A673 (cell line): ENCODE measurements at regions not wholly inside any gene's neighbourhood (a gene's known extent, or its start where the extent isn't known, plus 50 kb on each side); places are given as distances from the start of the nearest gene placed in this dataset.

Experiments
- BruUV-seq: library from RNA; stranded (reverse); fragments of 400-500 nt; replicated peaks from 2 replicates; lab custom pipeline; 2021; lab: Mats Ljungman, UMichigan
- CTCF ChIA-PET: fragments of 300-600 bp; sonication (Branson Sonifier 250); formaldehyde crosslinking; loops from one replicate; lab custom pipeline; 2022; ENCODE audit warnings: antibody characterized with exemption; lab: Charles Lee
- POLR2A ChIA-PET: fragments of 300-600 bp; sonication (Branson Sonifier 250); formaldehyde crosslinking; loops from one replicate; lab custom pipeline; 2022; ENCODE audit warnings: antibody characterized with exemption; ENCODE audit not compliant: low non-redundant PET; lab: Charles Lee
- DNase-seq: peaks from one replicate; pipeline ENCODE4 v3.0.0-alpha.2; 2015; ENCODE audit warnings: low spot score
- H3K27ac ChIP-seq: fragments of 200-600 bp; sonication (generic); 2 replicates; pipeline ENCODE4 v1.5.1; 2016; ENCODE audit warnings: mixed run types, low read depth, mild to moderate bottlenecking, mixed read lengths, antibody characterized with exemption, low read length; ENCODE audit not compliant: poor library complexity, severe bottlenecking
- H3K27me3 ChIP-seq: fragments of 200-600 bp; sonication (generic); replicated peaks from 2 replicates; pipeline ENCODE4 v1.6.1; 2017; ENCODE audit warnings: mixed run types, low read depth, mild to moderate bottlenecking, mixed read lengths, antibody characterized with exemption, low read length; ENCODE audit not compliant: insufficient read depth, poor library complexity
- H3K36me3 ChIP-seq: fragments of 200-600 bp; sonication (generic); 2 replicates; pipeline ENCODE4 v1.6.1; 2016; ENCODE audit warnings: mixed run types, mild to moderate bottlenecking, mixed read lengths, antibody characterized with exemption, low read length; ENCODE audit not compliant: insufficient read depth, poor library complexity, severe bottlenecking
- H3K4me1 ChIP-seq: fragments of 200-600 bp; sonication (generic); 2 replicates; pipeline ENCODE4 v1.6.1; 2017; ENCODE audit warnings: mixed run types, mild to moderate bottlenecking, mixed read lengths, antibody characterized with exemption, low read length; ENCODE audit not compliant: insufficient read depth, poor library complexity, severe bottlenecking
- H3K4me3 ChIP-seq: fragments of 200-600 bp; sonication (generic); 2 replicates; pipeline ENCODE4 v1.5.1; 2016; ENCODE audit warnings: low read depth, mixed run types, mild to moderate bottlenecking, mixed read lengths, low read length; ENCODE audit not compliant: poor library complexity, severe bottlenecking
- H3K9me3 ChIP-seq: fragments of 200-600 bp; sonication (generic); 2 replicates; pipeline ENCODE4 v1.6.1; 2016; ENCODE audit warnings: mixed run types, low read depth, mild to moderate bottlenecking, mixed read lengths, antibody characterized with exemption, low read length; ENCODE audit not compliant: poor library complexity, severe bottlenecking
- CTCF ChIP-seq: fragments of 300-800, 200-600 bp; sonication (generic); conservative IDR thresholded peaks from 2 replicates; pipeline ENCODE4 v1.5.1; 2017; ENCODE audit warnings: low read depth, mild to moderate bottlenecking, antibody characterized with exemption, low read length, moderate library complexity, mixed read lengths
- EZH2 ChIP-seq: fragments of 200-600 bp; sonication (generic); IDR thresholded peaks from 2 replicates; pipeline ENCODE4 v1.6.1; 2017; ENCODE audit warnings: borderline replicate concordance, low read depth, mild to moderate bottlenecking, mixed read lengths, antibody characterized with exemption, low read length; ENCODE audit not compliant: poor library complexity, severe bottlenecking
- intact Hi-C: fragments of 100-400 bp; cut with micrococcal nuclease; formaldehyde crosslinking; loops from one replicate; pipeline ENCODE4 v1.10.0; 2022; ENCODE audit not compliant: unreplicated experiment

DNA sequence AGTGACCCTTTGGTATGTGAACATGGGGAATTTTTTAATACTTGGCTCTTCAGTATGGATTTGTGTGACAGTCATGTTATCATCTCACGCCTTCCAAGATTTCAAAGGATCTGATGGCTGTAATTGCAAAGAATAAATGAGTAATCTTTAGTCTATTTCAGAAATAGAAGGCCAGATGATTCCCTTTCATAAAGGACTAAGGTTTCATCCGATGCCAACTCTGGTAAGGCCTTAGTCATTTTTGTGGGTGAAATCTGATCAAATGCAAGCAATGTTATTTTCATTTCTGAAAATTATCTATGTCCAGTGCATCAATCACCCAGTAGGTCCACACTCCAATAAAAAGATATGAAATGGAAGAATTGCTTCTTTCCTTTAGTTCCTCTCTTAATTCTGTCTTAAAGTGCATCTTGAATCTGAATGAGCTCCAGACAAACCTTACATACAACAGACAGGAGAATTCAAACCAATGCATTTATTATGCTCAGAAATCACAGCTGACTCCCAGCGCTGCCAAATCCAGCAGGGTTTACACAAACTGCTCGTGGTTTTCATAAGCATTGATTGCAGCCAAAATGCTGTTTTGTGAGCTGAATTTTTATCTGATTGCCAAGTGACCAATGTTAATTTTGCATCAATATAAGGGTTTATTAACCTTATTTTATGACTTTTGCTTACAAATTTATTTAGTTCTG lies 565.2 kb upstream of the MARCKS start:
- Histone ChIP-seq H3K27ac (no peak overlapping the region), H3K9me3 (no peaks in the 10 kb centered on the region), H3K4me1 (no peaks in the 10 kb centered on the region), H3K4me3 (no peak overlapping the region), H3K36me3 (no peaks in the 10 kb centered on the region), H3K27me3 (no peaks in the 10 kb centered on the region)
- CTCF ChIA-PET: no interaction called here
- no peak for TF ChIP-seq CTCF
- no peak for TF ChIP-seq EZH2
- intact Hi-C loops: no loop called here
- POLR2A ChIA-PET: no interaction called here
- no TSS peak for BruUV-seq
- no peak for DNase-seq

GRCh38 chr6:113292646-113293422 lies 564.3 kb upstream of the MARCKS start:
- DNase-seq: no peak
- ChIA-PET CTCF (no interaction called here), POLR2A (no interaction called here)
- Histone ChIP-seq H3K27me3 (peaks cover 8% of the 10 kb centered on the region), H3K4me1 (no peaks in the 10 kb centered on the region), H3K36me3 (no peaks in the 10 kb centered on the region), H3K27ac (no peak overlapping the region), H3K4me3 (no peak overlapping the region), H3K9me3 (no peaks in the 10 kb centered on the region)
- intact Hi-C loops: no loop called here
- TF ChIP-seq EZH2: no peak
- TF ChIP-seq CTCF: no peak
- no TSS peak for BruUV-seq

DNA sequence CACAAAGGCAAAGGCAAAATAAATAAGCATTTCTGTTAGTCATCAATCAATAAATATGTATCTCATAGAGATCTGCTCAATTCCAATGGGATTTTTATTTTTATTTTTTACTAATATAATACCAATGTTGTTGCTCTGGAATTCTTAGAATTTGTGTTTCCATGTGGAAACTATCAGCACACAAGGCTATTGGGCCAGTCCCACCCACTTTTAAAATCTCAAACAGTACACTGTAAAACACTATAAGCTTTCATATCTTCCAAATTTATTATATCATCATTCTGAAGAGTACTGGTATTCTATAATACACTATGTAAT lies 563.8 kb upstream of the MARCKS start:
- ChIA-PET CTCF (no interaction called here), POLR2A (no interaction called here)
- no peaks in the 10 kb centered on the region for H3K4me1 ChIP-seq
- H3K9me3 ChIP-seq: no peaks in the 10 kb centered on the region
- H3K4me3 ChIP-seq: no peak overlapping the region
- TF ChIP-seq CTCF (no peak), EZH2 (no peak)
- BruUV-seq: no TSS peak
- peaks cover 12% of the 10 kb centered on the region for H3K27me3 ChIP-seq
- intact Hi-C loops: no loop called here
- no peak for DNase-seq
- no peak overlapping the region for H3K27ac ChIP-seq
- no peaks in the 10 kb centered on the region for H3K36me3 ChIP-seq
